Ectodermal cell (in vitro differentiated cells): ENCODE measurements at regions not wholly inside any gene's neighbourhood (a gene's known extent, or its start where the extent isn't known, plus 50 kb on each side); places are given as distances from the start of the nearest gene placed in this dataset.

Source experiments
- H3K27ac ChIP-seq: 2 replicates; pipeline ENCODE4 v1.7.0; 2013; ENCODE audit warnings: mild to moderate bottlenecking, low read depth, low read length; ENCODE audit not compliant: insufficient read depth, poor library complexity, severe bottlenecking
- H3K27me3 ChIP-seq: 2 replicates; pipeline ENCODE4 v1.7.0; 2013; ENCODE audit warnings: mild to moderate bottlenecking, low read length; ENCODE audit not compliant: insufficient read depth, control insufficient read depth, poor library complexity, severe bottlenecking
- H3K36me3 ChIP-seq: one replicate; pipeline ENCODE4 v1.7.0; 2013; ENCODE audit warnings: low read length; ENCODE audit not compliant: control insufficient read depth, insufficient read depth
- H3K4me1 ChIP-seq: one replicate; pipeline ENCODE4 v1.7.0; 2013; ENCODE audit warnings: low read length; ENCODE audit not compliant: control insufficient read depth, insufficient read depth
- H3K4me3 ChIP-seq: 2 replicates; pipeline ENCODE4 v1.7.0; 2013; ENCODE audit warnings: low read depth, low read length, control low read depth; ENCODE audit not compliant: insufficient read depth
- H3K9me3 ChIP-seq: 2 replicates; pipeline ENCODE4 v1.7.0; 2013; ENCODE audit warnings: mild to moderate bottlenecking, low read length, moderate library complexity; ENCODE audit not compliant: control insufficient read depth
- WGBS, 2 experiments: methylation state at CpG; one replicate each; pipeline ENCODE4 v1.1.7; 2013; ENCODE audit warnings: missing lambda C conversion rate in 2 of 2; 5-methylcytosine and 5-hydroxymethylcytosine counted together

DNA sequence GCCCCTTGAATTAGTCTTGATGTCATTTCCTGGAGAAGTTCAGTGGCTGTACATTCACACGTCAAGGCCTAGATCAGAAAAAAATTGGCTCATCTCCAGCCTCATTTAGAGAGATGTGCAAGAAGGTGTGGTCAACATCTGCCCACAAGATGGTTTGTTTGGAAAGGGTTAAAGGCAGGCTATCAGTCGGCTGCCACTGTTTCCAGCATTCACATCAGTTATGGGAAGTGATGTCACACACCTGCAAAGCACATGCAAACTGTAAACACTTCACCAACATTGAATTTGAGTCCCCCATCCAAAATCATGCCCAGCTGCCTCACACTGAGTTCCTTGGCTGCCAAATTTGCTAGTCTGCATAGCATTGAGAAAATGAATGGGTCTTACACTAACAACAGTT lies 498.3 kb upstream of the INTU start:
- Histone ChIP-seq H3K4me1 (no peaks in the 10 kb centered on the region), H3K4me3 (no peak overlapping the region), H3K27me3 (no peaks in the 10 kb centered on the region), H3K27ac (no peak overlapping the region), H3K36me3 (no peaks in the 10 kb centered on the region), H3K9me3 (no peaks in the 10 kb centered on the region)
- 76 to 84% methylated on average over 2 of the region's 2 CpGs for WGBS, 2 experiments

DNA sequence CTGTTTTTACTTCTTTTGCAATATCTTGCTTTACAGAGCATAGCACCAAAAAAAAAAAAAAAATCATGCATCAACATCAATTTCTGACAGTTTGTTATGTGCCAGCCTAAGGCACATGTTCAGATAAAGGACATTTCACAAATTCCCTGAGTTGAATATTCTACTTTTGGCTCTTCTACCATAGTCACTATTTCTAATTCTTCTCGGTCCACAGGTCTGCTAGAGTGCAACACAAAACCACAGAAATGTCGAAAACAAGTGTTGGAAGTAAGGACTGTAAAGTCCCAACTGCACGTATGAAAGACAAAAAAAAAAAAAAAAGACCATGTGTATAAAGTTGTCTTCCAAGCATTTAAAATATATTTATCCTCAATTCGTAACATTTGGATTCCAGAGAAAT lies 494.2 kb upstream of the INTU start:
- WGBS, 2 experiments = 95 to 100% methylated on average over 3 to 4 of the region's 4 CpGs
- Histone ChIP-seq H3K9me3 (no peaks in the 10 kb centered on the region), H3K27ac (no peak overlapping the region)

DNA sequence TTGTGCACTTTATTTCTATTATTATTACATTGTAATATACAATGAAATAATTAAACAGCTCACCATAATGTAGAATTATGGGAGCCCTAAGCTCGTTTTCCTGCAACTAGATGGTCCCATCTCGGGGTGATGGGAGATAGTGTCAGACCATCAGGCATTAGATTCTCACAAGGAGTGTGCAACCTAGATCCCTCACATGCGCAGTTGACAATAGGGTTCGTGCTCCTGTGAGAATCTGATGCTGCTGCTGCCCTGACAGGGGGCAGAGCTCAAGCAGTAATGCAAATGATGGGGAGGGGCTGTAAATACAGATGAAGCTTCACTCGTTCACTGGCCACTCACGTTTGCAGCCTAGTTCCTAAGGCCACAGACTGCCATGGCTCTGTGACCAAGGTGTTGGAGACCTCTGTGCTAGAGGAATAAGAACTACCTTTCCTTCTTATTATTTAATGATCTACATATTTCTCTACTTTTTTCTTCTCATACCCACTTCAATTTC lies 492.9 kb upstream of the INTU start:
- Histone ChIP-seq H3K36me3 (no peaks in the 10 kb centered on the region), H3K4me3 (no peak overlapping the region), H3K9me3 (no peaks in the 10 kb centered on the region), H3K27me3 (no peaks in the 10 kb centered on the region), H3K27ac (no peak overlapping the region), H3K4me1 (no peaks in the 10 kb centered on the region)
- WGBS, 2 experiments = 83 to 86% methylated on average over 6 of the region's 6 CpGs

More for the DNA sequence above, 494.2 kb upstream of the INTU start:
- Histone ChIP-seq H3K27me3 (no peaks in the 10 kb centered on the region), H3K4me1 (no peaks in the 10 kb centered on the region), H3K36me3 (no peaks in the 10 kb centered on the region), H3K4me3 (no peak overlapping the region)

DNA sequence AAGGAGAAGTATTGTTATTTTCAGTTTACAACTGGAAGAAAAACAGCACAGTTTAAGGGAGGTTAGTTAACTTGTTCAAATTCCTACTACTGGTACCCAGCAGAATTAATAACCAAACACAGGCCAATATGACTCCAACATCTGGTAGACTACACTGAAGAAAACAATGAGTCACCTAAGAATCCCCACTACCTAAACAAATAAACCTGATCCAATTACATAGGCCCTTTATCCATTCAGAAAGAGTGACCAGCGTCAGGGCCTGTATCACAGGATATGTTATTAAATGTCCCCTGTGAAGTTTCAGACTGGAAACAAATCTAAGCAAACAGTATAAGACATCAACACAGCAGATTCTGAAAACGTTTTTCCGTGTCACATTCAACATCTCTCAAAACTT lies 492.5 kb upstream of the INTU start:
- no peak overlapping the region for H3K27ac ChIP-seq
- H3K4me1 ChIP-seq = no peaks in the 10 kb centered on the region
- no peaks in the 10 kb centered on the region for H3K9me3 ChIP-seq
- 88 to 95% methylated on average over 2 to 3 of the region's 3 CpGs for WGBS, 2 experiments
- no peaks in the 10 kb centered on the region for H3K36me3 ChIP-seq
- no peaks in the 10 kb centered on the region for H3K27me3 ChIP-seq
- H3K4me3 ChIP-seq = no peak overlapping the region

DNA sequence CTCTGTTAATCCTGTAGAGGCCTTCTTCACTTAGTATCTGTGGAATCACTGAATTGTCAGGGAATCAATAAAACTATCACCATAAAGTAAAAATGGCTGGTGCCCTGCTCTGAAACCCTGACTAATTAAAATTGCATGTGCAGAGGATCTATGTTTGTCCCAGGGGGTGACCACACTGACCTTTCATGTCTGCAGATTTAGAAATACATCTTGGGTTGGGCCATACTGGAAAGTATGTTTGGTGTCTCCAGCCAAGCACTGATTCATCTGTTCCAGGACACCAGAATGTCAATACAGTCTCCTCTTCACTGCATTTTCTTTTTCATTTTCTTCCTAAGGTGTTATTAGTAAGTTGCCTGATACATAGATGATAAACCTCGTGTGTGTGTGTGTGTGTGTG lies 490.9 kb upstream of the INTU start:
- H3K27ac ChIP-seq = no peak overlapping the region
- no peaks in the 10 kb centered on the region for H3K4me1 ChIP-seq
- H3K9me3 ChIP-seq = no peaks in the 10 kb centered on the region
- no peaks in the 10 kb centered on the region for H3K27me3 ChIP-seq
- 70 to 73% methylated on average over 1 of the region's 1 CpG for WGBS, 2 experiments
- no peaks in the 10 kb centered on the region for H3K36me3 ChIP-seq
- H3K4me3 ChIP-seq = no peak overlapping the region

DNA sequence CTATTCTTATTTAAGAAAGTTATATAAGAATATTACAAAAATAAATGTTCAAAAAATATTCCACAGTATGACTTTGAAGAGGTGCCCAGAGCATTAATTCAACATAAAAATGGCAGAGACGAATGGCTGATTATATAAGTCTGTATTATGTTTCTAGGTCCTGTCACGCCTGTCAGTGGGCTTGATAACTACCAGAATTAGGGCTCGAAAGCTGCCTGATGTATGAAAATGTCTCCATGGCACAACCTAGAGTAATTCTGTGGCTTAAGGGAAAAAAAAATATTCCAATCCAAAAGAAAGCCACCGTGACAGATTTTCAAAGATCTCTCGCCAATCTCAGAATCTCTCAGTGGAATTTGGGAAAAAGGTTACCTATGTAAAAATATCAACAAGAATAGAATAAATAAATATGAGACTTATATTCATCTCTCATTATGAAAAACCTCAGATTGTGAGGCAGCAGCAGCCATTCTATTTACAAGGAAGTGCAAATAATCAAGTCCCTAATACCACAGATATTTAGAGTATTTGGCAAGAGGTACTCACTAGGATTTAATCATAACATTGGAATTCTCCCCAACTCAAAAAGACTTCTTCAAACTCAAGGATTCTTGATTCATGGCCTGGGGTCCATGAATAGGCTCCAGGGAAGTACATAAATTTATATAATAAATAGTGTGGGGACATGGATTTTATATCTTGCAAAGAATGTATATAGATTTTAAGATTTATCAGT lies 489.1 kb upstream of the INTU start:
- H3K4me1 ChIP-seq = no peaks in the 10 kb centered on the region
- H3K27ac ChIP-seq = no peak overlapping the region
- 74 to 84% methylated on average over 3 to 4 of the region's 5 CpGs for WGBS, 2 experiments
- H3K9me3 ChIP-seq = no peaks in the 10 kb centered on the region
- H3K4me3 ChIP-seq = no peak overlapping the region
- no peaks in the 10 kb centered on the region for H3K36me3 ChIP-seq
- no peaks in the 10 kb centered on the region for H3K27me3 ChIP-seq

DNA sequence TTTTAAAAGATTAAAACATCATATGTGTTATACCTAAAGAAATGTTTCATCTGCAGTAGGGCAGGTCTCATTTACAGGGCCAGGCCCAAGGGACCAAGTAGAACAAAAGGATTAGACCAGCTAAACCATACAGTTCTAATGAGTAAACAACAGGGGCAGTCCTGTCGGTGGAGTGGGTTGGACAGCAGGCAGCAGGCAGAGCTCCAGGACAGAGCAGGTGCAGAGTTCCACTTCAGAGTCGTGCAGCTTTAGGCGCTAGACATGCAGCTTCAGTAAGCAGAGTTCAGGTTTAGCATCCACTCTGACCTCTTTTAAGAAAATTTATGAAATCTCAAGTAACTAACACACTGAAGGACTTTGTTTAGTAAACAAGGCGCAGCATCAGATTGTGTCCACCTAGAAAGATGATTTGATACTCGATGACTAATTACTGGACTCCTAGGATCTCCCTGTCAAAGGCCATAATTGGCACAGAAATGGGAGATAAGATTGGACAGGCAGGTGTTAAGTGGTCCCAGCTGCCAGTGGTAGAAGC lies 487.7 kb upstream of the INTU start:
- no peaks in the 10 kb centered on the region for H3K27me3 ChIP-seq
- H3K4me1 ChIP-seq = no peaks in the 10 kb centered on the region
- WGBS, 2 experiments = 89% methylated on average over 5 of the region's 5 CpGs
- no peak overlapping the region for H3K27ac ChIP-seq
- H3K9me3 ChIP-seq = no peaks in the 10 kb centered on the region
- no peaks in the 10 kb centered on the region for H3K36me3 ChIP-seq
- no peak overlapping the region for H3K4me3 ChIP-seq

DNA sequence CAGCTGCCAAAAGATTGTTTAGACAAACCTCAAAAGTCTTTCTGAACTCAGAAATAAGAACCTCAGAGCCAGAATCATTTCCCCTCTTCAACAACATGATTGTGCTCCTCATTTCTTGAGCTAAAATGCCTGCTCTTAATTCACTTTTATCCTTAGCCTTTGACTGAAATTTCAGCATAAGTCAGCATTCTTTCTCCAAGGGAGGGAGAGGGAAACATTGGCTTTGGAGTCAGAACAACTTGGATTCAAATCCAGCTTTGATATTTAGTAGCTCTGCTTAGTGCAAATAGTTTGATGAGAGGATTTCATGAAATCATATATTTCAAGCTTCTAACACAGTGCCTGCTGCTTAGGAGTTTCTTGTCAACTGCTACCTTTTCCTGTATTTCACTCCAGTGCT lies 484.6 kb upstream of the INTU start:
- Histone ChIP-seq H3K27ac (no peak overlapping the region), H3K4me3 (no peak overlapping the region), H3K4me1 (no peaks in the 10 kb centered on the region), H3K9me3 (no peaks in the 10 kb centered on the region), H3K36me3 (no peaks in the 10 kb centered on the region), H3K27me3 (no peaks in the 10 kb centered on the region)

DNA sequence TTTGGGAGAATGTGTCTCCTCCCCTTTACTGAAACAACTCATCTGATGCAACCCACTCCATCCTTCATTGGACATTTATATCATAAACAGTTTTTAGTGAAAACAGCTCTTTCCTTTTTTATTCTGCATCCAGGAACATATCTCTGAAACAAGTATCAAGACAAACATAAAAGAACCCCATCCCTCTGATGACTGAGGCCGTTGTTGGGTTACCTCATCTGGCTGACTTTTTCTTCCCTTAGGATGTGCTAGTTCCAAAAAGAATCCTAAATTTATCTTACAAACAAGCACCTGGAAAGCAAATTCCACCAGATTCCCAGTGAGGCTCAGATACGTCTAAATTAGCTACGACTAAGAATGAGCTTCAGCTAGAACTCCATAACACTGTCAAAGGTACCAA lies 483.7 kb upstream of the INTU start:
- WGBS, 2 experiments = 94 to 96% methylated on average over 3 of the region's 3 CpGs
- H3K4me3 ChIP-seq = no peak overlapping the region
- no peaks in the 10 kb centered on the region for H3K9me3 ChIP-seq

DNA sequence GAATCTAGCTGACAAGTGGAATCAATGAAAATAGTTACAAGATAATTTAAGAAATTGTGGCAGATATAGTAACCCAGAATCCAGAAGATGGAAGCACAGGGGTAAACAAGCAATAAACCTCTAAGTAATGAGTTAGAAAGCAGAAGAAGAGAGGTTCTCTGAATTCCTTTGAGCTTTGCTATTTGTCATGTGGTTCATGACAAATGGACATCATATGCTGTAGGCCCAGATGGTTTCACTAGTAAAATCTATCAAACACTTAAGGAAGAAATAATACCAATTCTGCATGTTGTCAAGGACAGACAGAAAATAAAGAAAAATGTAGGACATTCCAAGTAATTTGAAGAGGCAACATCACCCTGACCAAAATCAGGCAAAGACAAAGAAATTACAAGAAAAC lies 480.8 kb upstream of the INTU start:
- Histone ChIP-seq H3K36me3 (no peaks in the 10 kb centered on the region), H3K27ac (no peak overlapping the region), H3K9me3 (no peaks in the 10 kb centered on the region), H3K27me3 (no peaks in the 10 kb centered on the region), H3K4me1 (no peaks in the 10 kb centered on the region), H3K4me3 (no peak overlapping the region)

More for the DNA sequence above, 483.7 kb upstream of the INTU start:
- Histone ChIP-seq H3K4me1 (no peaks in the 10 kb centered on the region), H3K27ac (no peak overlapping the region), H3K36me3 (no peaks in the 10 kb centered on the region), H3K27me3 (no peaks in the 10 kb centered on the region)
